ENCODE measurements at regions not wholly inside any gene's neighbourhood (a gene's known extent, or its start where the extent isn't known, plus 50 kb on each side); places are given as distances from the start of the nearest gene placed in this dataset.

GRCh38 chr18:66124394-66124793, 373.6 kb downstream of the CDH7 start:
- Histone ChIP-seq H3K4me1 (ENCODE audit: control insufficient read depth in 1 of 2, insufficient read depth in 2 of 2, low read length in 2 of 2) (no peaks in the 10 kb centered on the region), H3K9me3 (ENCODE audit: control insufficient read depth in 1 of 2, insufficient read depth in 1 of 2, low read depth in 1 of 2, low read length in 2 of 2) (peaks cover 15 to 23% of the 10 kb centered on the region in 2 experiments; a peak in 2 of 4 replicates), H3K27ac (ENCODE audit: low read depth, low read length) (no peak overlapping the region), H3K4me2 (ENCODE audit: low read length) (no peak overlapping the region), H3K4me3 (replicated peaks in 1 of 2; ENCODE audit: low read depth in 1 of 2, low read length in 2 of 2) (no peak overlapping the region), H3K36me3 (ENCODE audit: control insufficient read depth in 1 of 2, insufficient read depth in 2 of 2, low read length in 2 of 2) (no peaks in the 10 kb centered on the region), H4K20me1 (ENCODE audit: insufficient read depth) (no peaks in the 10 kb centered on the region; the same call in 1 of the 2 replicates), H2AFZ (ENCODE audit: low read depth, low read length, poor library complexity, severe bottlenecking) (no peak overlapping the region), H3K9me2 (ENCODE audit: insufficient read depth) (no peaks in the 10 kb centered on the region), H3K79me2 (ENCODE audit: insufficient read depth, low read length) (no peaks in the 10 kb centered on the region), H3K9ac (ENCODE audit: low read length) (no peak overlapping the region), H3K27me3 (ENCODE audit: insufficient read depth, low read length) (no peaks in the 10 kb centered on the region)
- DNase-seq (ENCODE audit: low read depth, low spot score) (no peak), ATAC-seq (no peak)
- no TSS peak for BruUV-seq (replicated peaks)
- ChIA-PET RAD21 (ENCODE audit: low non-redundant PET in 1 of 2, low total read pairs in 2 of 2, uncharacterized antibody in 2 of 2, unreplicated experiment in 2 of 2) (no interaction called here), POLR2A (no interaction called here), CTCF (no interaction called here)
- TF ChIP-seq YY1 (IDR thresholded peaks at IDR 0.05; ENCODE audit: extremely low read depth, insufficient replicate concordance, low read depth, low read length) = no peak
- TF ChIP-seq CEBPB (IDR thresholded peaks at IDR 0.05; ENCODE audit: low read depth) = no peak
- no peak for TF ChIP-seq SIN3A (IDR thresholded peaks at IDR 0.05; ENCODE audit: low read depth)
- no peak for TF ChIP-seq SP1 (IDR thresholded peaks at IDR 0.05; ENCODE audit: low read depth)
- intact Hi-C loops (cut with micrococcal nuclease) = no loop called here

GRCh38 chr18:66119347-66119746, 368.5 kb downstream of the CDH7 start:
- no peak overlapping the region for H3K27ac ChIP-seq (ENCODE audit: low read depth, low read length)
- H4K20me1 ChIP-seq (ENCODE audit: insufficient read depth) = no peaks in the 10 kb centered on the region; the same call in 1 of the 2 replicates
- H3K79me2 ChIP-seq (ENCODE audit: insufficient read depth, low read length) = no peaks in the 10 kb centered on the region
- CTCF ChIA-PET = no interaction called here
- H3K36me3 ChIP-seq (ENCODE audit: control insufficient read depth in 1 of 2, insufficient read depth in 2 of 2, low read length in 2 of 2) = no peaks in the 10 kb centered on the region
- BruUV-seq (replicated peaks) = no TSS peak
- POLR2A ChIA-PET = no interaction called here
- H3K27me3 ChIP-seq (ENCODE audit: insufficient read depth, low read length) = no peaks in the 10 kb centered on the region
- no peak overlapping the region for H3K9ac ChIP-seq (ENCODE audit: low read length)
- no peak overlapping the region for H3K4me3 ChIP-seq (replicated peaks in 1 of 2; ENCODE audit: low read depth in 1 of 2, low read length in 2 of 2)
- H3K9me3 ChIP-seq (ENCODE audit: control insufficient read depth in 1 of 2, insufficient read depth in 1 of 2, low read depth in 1 of 2, low read length in 2 of 2) = peaks cover 10 to 30% of the 10 kb centered on the region in 2 experiments; a peak in 2 of 4 replicates
- no peaks in the 10 kb centered on the region for H3K4me1 ChIP-seq (ENCODE audit: control insufficient read depth in 1 of 2, insufficient read depth in 2 of 2, low read length in 2 of 2)
- intact Hi-C loops (cut with micrococcal nuclease) = no loop called here
- no peak for ATAC-seq
- no peaks in the 10 kb centered on the region for H3K9me2 ChIP-seq (ENCODE audit: insufficient read depth)
- H3K4me2 ChIP-seq (ENCODE audit: low read length) = no peak overlapping the region
- no peak overlapping the region for H2AFZ ChIP-seq (ENCODE audit: low read depth, low read length, poor library complexity, severe bottlenecking)
- DNase-seq (ENCODE audit: low read depth, low spot score) = no peak
- RAD21 ChIA-PET (ENCODE audit: low non-redundant PET in 1 of 2, low total read pairs in 2 of 2, uncharacterized antibody in 2 of 2, unreplicated experiment in 2 of 2) = no interaction called here
- no peak for TF ChIP-seq EGR1 (IDR thresholded peaks at IDR 0.05; ENCODE audit: low read depth)
- TF ChIP-seq SIN3A (IDR thresholded peaks at IDR 0.05; ENCODE audit: low read depth) = no peak
- TF ChIP-seq CTCF (IDR thresholded peaks at IDR 0.05 in 2 of 3, conservative IDR thresholded peaks at IDR 0.05 in 1 of 3; ENCODE audit: borderline replicate concordance in 1 of 3, insufficient read depth in 1 of 3, low read depth in 2 of 3, low read length in 2 of 3) = no peak
- TF ChIP-seq ZNF274 (IDR thresholded peaks at IDR 0.05; ENCODE audit: low read depth, low read length) = no peak
- no peak for TF ChIP-seq SP1 (IDR thresholded peaks at IDR 0.05; ENCODE audit: low read depth)
- TF ChIP-seq, protein P1, sequence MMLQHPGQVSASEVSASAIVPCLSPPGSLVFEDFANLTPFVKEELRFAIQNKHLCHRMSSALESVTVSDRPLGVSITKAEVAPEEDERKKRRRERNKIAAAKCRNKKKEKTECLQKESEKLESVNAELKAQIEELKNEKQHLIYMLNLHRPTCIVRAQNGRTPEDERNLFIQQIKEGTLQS (IDR thresholded peaks at IDR 0.05) = no peak
- TF ChIP-seq MAX (IDR thresholded peaks at IDR 0.05) = no peak
- TF ChIP-seq RAD21 (IDR thresholded peaks at IDR 0.05; ENCODE audit: low read depth) = no peak
- no peak for TF ChIP-seq CBX3 (IDR thresholded peaks at IDR 0.05; ENCODE audit: low read depth)
- TF ChIP-seq ZFX (IDR thresholded peaks at IDR 0.05) = no peak
- no peak for TF ChIP-seq ELF1 (IDR thresholded peaks at IDR 0.05; ENCODE audit: borderline replicate concordance, low read depth)
- no peak for TF ChIP-seq REST (IDR thresholded peaks at IDR 0.05; ENCODE audit: low read depth)
- no peak for TF ChIP-seq TCF7L2 (IDR thresholded peaks at IDR 0.05; ENCODE audit: borderline replicate concordance, extremely low read depth, insufficient read depth, insufficient read length)
- no peak for TF ChIP-seq POLR2AphosphoS5 (IDR thresholded peaks at IDR 0.05; ENCODE audit: low read depth, low read length)

Data from HCT116 (cell line).